Activated T-cell treated with anti-CD3 and anti-CD28 coated beads, Interleukin-2, amount 50 U/mL, for 48 hours (primary cell): ENCODE measurements at regions not wholly inside any gene's neighbourhood (a gene's known extent, or its start where the extent isn't known, plus 50 kb on each side); places are given as distances from the start of the nearest gene placed in this dataset.
"Not testable (repeated sequence)": the region's sequence is repeated elsewhere in the genome, so short reads cannot be mapped to it uniquely, and the experiment has no call there.

ENCODE experiments used
- DNase-seq, 2 experiments: peaks; one replicate each; pipeline ENCODE4 v3.0.0-alpha.2; 2020

GRCh38 chr12:73065913-73066312 is 793.7 kb downstream of the TRHDE start:
- DNase-seq = no peak

- no peak for DNase-seq
Measured at GRCh38 chr12:73067616-73068015, 795.4 kb downstream of the TRHDE start.

GRCh38 chr12:73072214-73072613 is 800.0 kb downstream of the TRHDE start:
- DNase-seq = no peak

- DNase-seq = no peak
Measured at GRCh38 chr12:73076760-73077159, 804.6 kb downstream of the TRHDE start.

GRCh38 chr12:73083736-73084135 is 811.6 kb downstream of the TRHDE start:
- DNase-seq = no peak

GRCh38 chr12:73106296-73106695 is 834.1 kb downstream of the TRHDE start:
- DNase-seq = no peak

- DNase-seq = no peak
Measured at GRCh38 chr12:73106896-73107295, 834.7 kb downstream of the TRHDE start.

- no peak for DNase-seq
Measured at GRCh38 chr12:73110816-73111215, 838.6 kb downstream of the TRHDE start.

GRCh38 chr12:73112035-73112816 is 840.1 kb downstream of the TRHDE start:
- DNase-seq = no peak

GRCh38 chr12:73124480-73124879 is 852.3 kb downstream of the TRHDE start:
- no peak for DNase-seq

GRCh38 chr12:73125148-73125547 is 853.0 kb downstream of the TRHDE start:
- DNase-seq = no peak

GRCh38 chr12:73136386-73136785 is 864.2 kb downstream of the TRHDE start:
- no peak for DNase-seq

- not testable (repeated sequence) for DNase-seq
Measured at GRCh38 chr12:73139642-73140041, 867.5 kb downstream of the TRHDE start.

GRCh38 chr12:73158341-73158740 is 886.2 kb downstream of the TRHDE start:
- DNase-seq = no peak

GRCh38 chr12:73159954-73160353 is 887.8 kb downstream of the TRHDE start:
- DNase-seq = no peak

- no peak for DNase-seq
Measured at GRCh38 chr12:73161970-73162369, 889.8 kb downstream of the TRHDE start.

GRCh38 chr12:73180734-73181133 is 908.6 kb downstream of the TRHDE start:
- DNase-seq = no peak

- DNase-seq = no peak
Measured at GRCh38 chr12:73181244-73181643, 909.1 kb downstream of the TRHDE start.

- DNase-seq = no peak
Measured at GRCh38 chr12:73185403-73185802, 913.2 kb downstream of the TRHDE start.

GRCh38 chr12:73186272-73186671 is 914.1 kb downstream of the TRHDE start:
- DNase-seq = no peak

- no peak for DNase-seq
Measured at GRCh38 chr12:73187765-73188164, 915.6 kb downstream of the TRHDE start.

- DNase-seq = no peak
Measured at GRCh38 chr12:73210548-73211204, 938.5 kb downstream of the TRHDE start.

GRCh38 chr12:73220951-73221350 is 948.8 kb downstream of the TRHDE start:
- no peak for DNase-seq

GRCh38 chr12:73221398-73221797 is 949.2 kb downstream of the TRHDE start:
- no peak for DNase-seq

GRCh38 chr12:73221836-73222235 is 949.7 kb downstream of the TRHDE start:
- no peak for DNase-seq
